Right atrium auricular region (tissue), 2 donors: ENCODE measurements at regions not wholly inside any gene's neighbourhood (a gene's known extent, or its start where the extent isn't known, plus 50 kb on each side); places are given as distances from the start of the nearest gene placed in this dataset.

Experiments
- DNase-seq: peaks from one replicate; pipeline ENCODE4 v3.0.0-alpha.2; 2019; ENCODE audit warnings: low spot score
- H3K27ac ChIP-seq, 2 donors: fragments of 200-600 bp; sonication (generic); 1 replicate in 1 of 2; 2 replicates in 1 of 2; pipeline ENCODE4 v1.5.1; 2016 to 2019
- H3K27me3 ChIP-seq, 2 donors: fragments of 200-600 bp; sonication (generic); one replicate each; pipeline versions ENCODE4 v1.5.1 to v1.6.0; 2017 to 2019
- H3K36me3 ChIP-seq: fragments of 200-600 bp; sonication (generic); one replicate; pipeline ENCODE4 v1.5.1; 2016
- H3K4me1 ChIP-seq, 2 donors: fragments of 200-600 bp; sonication (generic); one replicate each; pipeline versions ENCODE4 v1.5.1 to v1.6.0; 2017 to 2019
- H3K4me3 ChIP-seq, 2 donors: fragments of 200-600 bp; sonication (generic); 1 replicate in 1 of 2; 2 replicates in 1 of 2; pipeline ENCODE4 v1.5.1; 2017 to 2019; ENCODE audit warnings: mild to moderate bottlenecking in 1 of 2, moderate library complexity in 1 of 2
- H3K9me3 ChIP-seq, 2 donors: fragments of 200-600 bp; sonication (generic); one replicate each; pipeline ENCODE4 v1.5.1; 2019
- CTCF ChIP-seq, 2 donors: fragments of 200-600 bp; sonication (generic); IDR thresholded peaks; one replicate each; pipeline ENCODE4 v1.5.1; 2019; ENCODE audit warnings: antibody characterized with exemption in 2 of 2

- no peak overlapping the region for H3K4me3 ChIP-seq
- H3K27ac ChIP-seq: no peak overlapping the region
- H3K9me3 ChIP-seq: no peaks in the 10 kb centered on the region
- no peak for DNase-seq
- no peaks in the 10 kb centered on the region for H3K27me3 ChIP-seq
- no peaks in the 10 kb centered on the region for H3K36me3 ChIP-seq
- H3K4me1 ChIP-seq: no peaks in the 10 kb centered on the region
- TF ChIP-seq CTCF (IDR thresholded peaks at IDR 0.05): no peak
Observed at GRCh38 chr2:39930175-39930917, 151.3 kb upstream of the THUMPD2 start.

GRCh38 chr2:39929531-39929930 lies 150.5 kb upstream of the THUMPD2 start:
- no peak for TF ChIP-seq CTCF (IDR thresholded peaks at IDR 0.05)
- Histone ChIP-seq H3K4me3 (no peak overlapping the region), H3K27ac (no peak overlapping the region), H3K9me3 (no peaks in the 10 kb centered on the region), H3K27me3 (no peaks in the 10 kb centered on the region), H3K4me1 (no peaks in the 10 kb centered on the region), H3K36me3 (no peaks in the 10 kb centered on the region)
- DNase-seq: no peak

GRCh38 chr2:39925312-39925711 lies 146.3 kb upstream of the THUMPD2 start:
- no peak overlapping the region for H3K27ac ChIP-seq
- H3K9me3 ChIP-seq: no peaks in the 10 kb centered on the region
- no peak overlapping the region for H3K4me3 ChIP-seq
- H3K4me1 ChIP-seq: no peaks in the 10 kb centered on the region
- no peak for DNase-seq
- H3K27me3 ChIP-seq: no peaks in the 10 kb centered on the region
- TF ChIP-seq CTCF (IDR thresholded peaks at IDR 0.05): no peak
- no peaks in the 10 kb centered on the region for H3K36me3 ChIP-seq

- TF ChIP-seq CTCF (IDR thresholded peaks at IDR 0.05): no peak
- DNase-seq: no peak
- H3K27ac ChIP-seq: no peak overlapping the region
- H3K27me3 ChIP-seq: no peaks in the 10 kb centered on the region
- H3K4me3 ChIP-seq: no peak overlapping the region
- no peaks in the 10 kb centered on the region for H3K4me1 ChIP-seq
- H3K36me3 ChIP-seq: no peaks in the 10 kb centered on the region
- no peaks in the 10 kb centered on the region for H3K9me3 ChIP-seq
Observed at GRCh38 chr2:39923455-39923854, 144.4 kb upstream of the THUMPD2 start.

- H3K27ac ChIP-seq: no peak overlapping the region
- no peaks in the 10 kb centered on the region for H3K9me3 ChIP-seq
- TF ChIP-seq CTCF (IDR thresholded peaks at IDR 0.05): no peak
- H3K4me1 ChIP-seq: no peaks in the 10 kb centered on the region
- DNase-seq: no peak
- H3K27me3 ChIP-seq: no peaks in the 10 kb centered on the region
- no peak overlapping the region for H3K4me3 ChIP-seq
- H3K36me3 ChIP-seq: no peaks in the 10 kb centered on the region
Observed at GRCh38 chr2:39922679-39923405, 143.8 kb upstream of the THUMPD2 start.
